ENCODE measurements at regions not wholly inside any gene's neighbourhood (a gene's known extent, or its start where the extent isn't known, plus 50 kb on each side); places are given as distances from the start of the nearest gene placed in this dataset.

GRCh38 chr20:62537649-62538292, 62.0 kb upstream of the GATA5 start:
- Histone ChIP-seq H3K27ac (ENCODE audit: low read depth, low read length) (peak overlapping the region; percentile 86), H3K27me3 (ENCODE audit: control insufficient read depth, insufficient read depth, low read length) (no peaks in the 10 kb centered on the region), H3K4me3 (ENCODE audit: low read length) (no peak overlapping the region), H3K36me3 (ENCODE audit: control insufficient read depth, insufficient read depth, low read length) (no peaks in the 10 kb centered on the region), H3K4me1 (ENCODE audit: control insufficient read depth, insufficient read depth, low read length) (peaks cover 18% of the 10 kb centered on the region), H3K9ac (ENCODE audit: low read length) (no peak overlapping the region)

GRCh38 chr20:62539198-62540045, 63.6 kb upstream of the GATA5 start:
- no peak overlapping the region for H3K9ac ChIP-seq (ENCODE audit: low read length)

GRCh38 chr20:62540504-62540903, 64.7 kb upstream of the GATA5 start:
- H3K27me3 ChIP-seq (ENCODE audit: control insufficient read depth, insufficient read depth, low read length), result no peaks in the 10 kb centered on the region
- H3K4me3 ChIP-seq (ENCODE audit: low read length), result no peak overlapping the region
- H3K4me1 ChIP-seq (ENCODE audit: control insufficient read depth, insufficient read depth, low read length), result peaks cover 26% of the 10 kb centered on the region
- peak overlapping the region; percentile 86 for H3K27ac ChIP-seq (ENCODE audit: low read depth, low read length)
- H3K36me3 ChIP-seq (ENCODE audit: control insufficient read depth, insufficient read depth, low read length), result no peaks in the 10 kb centered on the region
- no peak overlapping the region for H3K9ac ChIP-seq (ENCODE audit: low read length)

More at GRCh38 chr20:62539198-62540045, 63.6 kb upstream of the GATA5 start:
- H3K27ac ChIP-seq (ENCODE audit: low read depth, low read length), result peak overlapping the region; percentile 86
- H3K27me3 ChIP-seq (ENCODE audit: control insufficient read depth, insufficient read depth, low read length), result no peaks in the 10 kb centered on the region
- H3K36me3 ChIP-seq (ENCODE audit: control insufficient read depth, insufficient read depth, low read length), result no peaks in the 10 kb centered on the region
- peaks cover 26% of the 10 kb centered on the region for H3K4me1 ChIP-seq (ENCODE audit: control insufficient read depth, insufficient read depth, low read length)
- no peak overlapping the region for H3K4me3 ChIP-seq (ENCODE audit: low read length)

GRCh38 chr20:62542862-62543261, 67.1 kb upstream of the GATA5 start:
- Histone ChIP-seq H3K27ac (ENCODE audit: low read depth, low read length) (no peak overlapping the region), H3K9ac (ENCODE audit: low read length) (no peak overlapping the region), H3K4me3 (ENCODE audit: low read length) (no peak overlapping the region), H3K27me3 (ENCODE audit: control insufficient read depth, insufficient read depth, low read length) (no peaks in the 10 kb centered on the region), H3K4me1 (ENCODE audit: control insufficient read depth, insufficient read depth, low read length) (peaks cover 17% of the 10 kb centered on the region), H3K36me3 (ENCODE audit: control insufficient read depth, insufficient read depth, low read length) (no peaks in the 10 kb centered on the region)

GRCh38 chr20:62543470-62544302, 67.9 kb upstream of the GATA5 start:
- no peaks in the 10 kb centered on the region for H3K36me3 ChIP-seq (ENCODE audit: control insufficient read depth, insufficient read depth, low read length)
- no peak overlapping the region for H3K9ac ChIP-seq (ENCODE audit: low read length)
- no peak overlapping the region for H3K27ac ChIP-seq (ENCODE audit: low read depth, low read length)
- no peaks in the 10 kb centered on the region for H3K27me3 ChIP-seq (ENCODE audit: control insufficient read depth, insufficient read depth, low read length)
- H3K4me1 ChIP-seq (ENCODE audit: control insufficient read depth, insufficient read depth, low read length), result peaks cover 24% of the 10 kb centered on the region
- H3K4me3 ChIP-seq (ENCODE audit: low read length), result no peak overlapping the region

GRCh38 chr20:62544505-62545055, 68.8 kb upstream of the GATA5 start:
- no peak overlapping the region for H3K4me3 ChIP-seq (ENCODE audit: low read length)
- H3K27ac ChIP-seq (ENCODE audit: low read depth, low read length), result no peak overlapping the region
- H3K9ac ChIP-seq (ENCODE audit: low read length), result no peak overlapping the region
- H3K4me1 ChIP-seq (ENCODE audit: control insufficient read depth, insufficient read depth, low read length), result peaks cover 30% of the 10 kb centered on the region
- H3K27me3 ChIP-seq (ENCODE audit: control insufficient read depth, insufficient read depth, low read length), result no peaks in the 10 kb centered on the region
- H3K36me3 ChIP-seq (ENCODE audit: control insufficient read depth, insufficient read depth, low read length), result no peaks in the 10 kb centered on the region

- Histone ChIP-seq H3K27ac (ENCODE audit: low read depth, low read length) (no peak overlapping the region), H3K9ac (ENCODE audit: low read length) (no peak overlapping the region), H3K4me1 (ENCODE audit: control insufficient read depth, insufficient read depth, low read length) (peaks cover 23% of the 10 kb centered on the region), H3K27me3 (ENCODE audit: control insufficient read depth, insufficient read depth, low read length) (no peaks in the 10 kb centered on the region), H3K36me3 (ENCODE audit: control insufficient read depth, insufficient read depth, low read length) (no peaks in the 10 kb centered on the region), H3K4me3 (ENCODE audit: low read length) (no peak overlapping the region)
Observed at GRCh38 chr20:62545271-62545670, 69.5 kb upstream of the GATA5 start.

GRCh38 chr20:62545901-62546525, 70.2 kb upstream of the GATA5 start:
- no peak overlapping the region for H3K27ac ChIP-seq (ENCODE audit: low read depth, low read length)
- no peaks in the 10 kb centered on the region for H3K27me3 ChIP-seq (ENCODE audit: control insufficient read depth, insufficient read depth, low read length)
- H3K4me3 ChIP-seq (ENCODE audit: low read length), result no peak overlapping the region
- no peaks in the 10 kb centered on the region for H3K36me3 ChIP-seq (ENCODE audit: control insufficient read depth, insufficient read depth, low read length)
- peaks cover 23% of the 10 kb centered on the region for H3K4me1 ChIP-seq (ENCODE audit: control insufficient read depth, insufficient read depth, low read length)
- no peak overlapping the region for H3K9ac ChIP-seq (ENCODE audit: low read length)

GRCh38 chr20:62546606-62547005, 70.8 kb upstream of the GATA5 start:
- Histone ChIP-seq H3K4me1 (ENCODE audit: control insufficient read depth, insufficient read depth, low read length) (peaks cover 23% of the 10 kb centered on the region), H3K36me3 (ENCODE audit: control insufficient read depth, insufficient read depth, low read length) (no peaks in the 10 kb centered on the region), H3K27me3 (ENCODE audit: control insufficient read depth, insufficient read depth, low read length) (no peaks in the 10 kb centered on the region), H3K9ac (ENCODE audit: low read length) (no peak overlapping the region), H3K27ac (ENCODE audit: low read depth, low read length) (no peak overlapping the region), H3K4me3 (ENCODE audit: low read length) (no peak overlapping the region)

- Histone ChIP-seq H3K27ac (ENCODE audit: low read depth, low read length) (peak overlapping the region; percentile 88), H3K4me1 (ENCODE audit: control insufficient read depth, insufficient read depth, low read length) (peaks cover 23% of the 10 kb centered on the region), H3K4me3 (ENCODE audit: low read length) (no peak overlapping the region), H3K36me3 (ENCODE audit: control insufficient read depth, insufficient read depth, low read length) (no peaks in the 10 kb centered on the region), H3K27me3 (ENCODE audit: control insufficient read depth, insufficient read depth, low read length) (no peaks in the 10 kb centered on the region), H3K9ac (ENCODE audit: low read length) (no peak overlapping the region)
Observed at GRCh38 chr20:62547364-62547763, 71.6 kb upstream of the GATA5 start.

GRCh38 chr20:62548471-62548870, 72.7 kb upstream of the GATA5 start:
- peaks cover 27% of the 10 kb centered on the region for H3K4me1 ChIP-seq (ENCODE audit: control insufficient read depth, insufficient read depth, low read length)
- no peaks in the 10 kb centered on the region for H3K36me3 ChIP-seq (ENCODE audit: control insufficient read depth, insufficient read depth, low read length)
- H3K9ac ChIP-seq (ENCODE audit: low read length), result no peak overlapping the region
- H3K4me3 ChIP-seq (ENCODE audit: low read length), result no peak overlapping the region
- H3K27me3 ChIP-seq (ENCODE audit: control insufficient read depth, insufficient read depth, low read length), result no peaks in the 10 kb centered on the region
- peak overlapping the region; percentile 88 for H3K27ac ChIP-seq (ENCODE audit: low read depth, low read length)

- Histone ChIP-seq H3K4me3 (ENCODE audit: low read length) (peak overlapping the region; percentile 42), H3K4me1 (ENCODE audit: control insufficient read depth, insufficient read depth, low read length) (peaks cover 27% of the 10 kb centered on the region), H3K27me3 (ENCODE audit: control insufficient read depth, insufficient read depth, low read length) (no peaks in the 10 kb centered on the region), H3K9ac (ENCODE audit: low read length) (peak overlapping the region; percentile 1), H3K27ac (ENCODE audit: low read depth, low read length) (peak overlapping the region; percentile 88), H3K36me3 (ENCODE audit: control insufficient read depth, insufficient read depth, low read length) (no peaks in the 10 kb centered on the region)
Observed at GRCh38 chr20:62549029-62549428, 73.2 kb upstream of the GATA5 start.

All from rectal smooth muscle tissue (tissue), 1 donor.